ENCODE measurements at regions not wholly inside any gene's neighbourhood (a gene's known extent, or its start where the extent isn't known, plus 50 kb on each side); places are given as distances from the start of the nearest gene placed in this dataset.

GRCh38 chr12:105466231-105466900, 135.9 kb downstream of the C12orf75 start:
- no peak overlapping the region for H3K4me3 ChIP-seq (ENCODE audit: low read length)
- WGBS (ENCODE audit: insufficient coverage): 91% methylated on average over 5 of the region's 5 CpGs
- no peaks in the 10 kb centered on the region for H3K36me3 ChIP-seq (ENCODE audit: control insufficient read depth, insufficient read depth, low read length)
- TF ChIP-seq CTCF (IDR thresholded peaks at IDR 0.05): no peak
- Mint-ChIP-seq H3K36me3 (no peaks in the 10 kb centered on the region), H3K4me3 (no peak overlapping the region), H3K27me3 (ENCODE audit: low read depth in 2 of 2) (peaks cover 6 to 13% of the 10 kb centered on the region in 2 donors), H3K4me1 (no peaks in the 10 kb centered on the region), H3K27ac (no peak overlapping the region), H3K9me3 (no peaks in the 10 kb centered on the region)
- DNase-seq (no peak), ATAC-seq (no peak)
- no peaks in the 10 kb centered on the region for H3K9me3 ChIP-seq (ENCODE audit: control insufficient read depth, insufficient read depth, low read length)
- no peaks in the 10 kb centered on the region for H3K4me1 ChIP-seq (ENCODE audit: control insufficient read depth, insufficient read depth, low read length)
- no peak overlapping the region for H3K27ac ChIP-seq (ENCODE audit: low read length)
- peaks cover 4% of the 10 kb centered on the region for H3K27me3 ChIP-seq (ENCODE audit: control insufficient read depth, insufficient read depth, low read length)
- intact Hi-C loops (cut with micrococcal nuclease): no loop called here

- Histone ChIP-seq H3K27me3 (ENCODE audit: control insufficient read depth, insufficient read depth, low read length) (peaks cover 4% of the 10 kb centered on the region), H3K9me3 (ENCODE audit: control insufficient read depth, insufficient read depth, low read length) (no peaks in the 10 kb centered on the region), H3K4me1 (ENCODE audit: control insufficient read depth, insufficient read depth, low read length) (no peaks in the 10 kb centered on the region), H3K4me3 (ENCODE audit: low read length) (no peak overlapping the region), H3K27ac (ENCODE audit: low read length) (no peak overlapping the region), H3K36me3 (ENCODE audit: control insufficient read depth, insufficient read depth, low read length) (no peaks in the 10 kb centered on the region)
- H3K4me3 Mint-ChIP-seq: no peak overlapping the region
- DNase-seq (no peak), ATAC-seq (no peak)
- TF ChIP-seq CTCF (IDR thresholded peaks at IDR 0.05): no peak
- 82% methylated on average over 6 of the region's 7 CpGs for WGBS (ENCODE audit: insufficient coverage)
- intact Hi-C loops (cut with micrococcal nuclease): no loop called here
- no peaks in the 10 kb centered on the region for H3K4me1 Mint-ChIP-seq
- peaks cover 6 to 13% of the 10 kb centered on the region in 2 donors for H3K27me3 Mint-ChIP-seq (ENCODE audit: low read depth in 2 of 2)
- no peaks in the 10 kb centered on the region for H3K36me3 Mint-ChIP-seq
- H3K27ac Mint-ChIP-seq: no peak overlapping the region
- H3K9me3 Mint-ChIP-seq: no peaks in the 10 kb centered on the region
These were observed 136.6 kb downstream of the C12orf75 start for GRCh38 chr12:105466901-105467598.

GRCh38 chr12:105467710-105468366, 137.3 kb downstream of the C12orf75 start:
- 78% methylated on average over 3 of the region's 4 CpGs for WGBS (ENCODE audit: insufficient coverage)
- H3K9me3 ChIP-seq (ENCODE audit: control insufficient read depth, insufficient read depth, low read length): no peaks in the 10 kb centered on the region
- DNase-seq (no peak), ATAC-seq (no peak)
- Mint-ChIP-seq H3K36me3 (no peaks in the 10 kb centered on the region), H3K4me3 (no peak overlapping the region), H3K27ac (no peak overlapping the region), H3K27me3 (ENCODE audit: low read depth in 2 of 2) (peaks cover 6 to 13% of the 10 kb centered on the region in 2 donors), H3K9me3 (no peaks in the 10 kb centered on the region), H3K4me1 (no peaks in the 10 kb centered on the region)
- no peaks in the 10 kb centered on the region for H3K4me1 ChIP-seq (ENCODE audit: control insufficient read depth, insufficient read depth, low read length)
- no peaks in the 10 kb centered on the region for H3K36me3 ChIP-seq (ENCODE audit: control insufficient read depth, insufficient read depth, low read length)
- no peak for TF ChIP-seq CTCF (IDR thresholded peaks at IDR 0.05)
- intact Hi-C loops (cut with micrococcal nuclease): no loop called here
- H3K4me3 ChIP-seq (ENCODE audit: low read length): no peak overlapping the region
- H3K27ac ChIP-seq (ENCODE audit: low read length): no peak overlapping the region
- H3K27me3 ChIP-seq (ENCODE audit: control insufficient read depth, insufficient read depth, low read length): peaks cover 4% of the 10 kb centered on the region

Measured in natural killer cell (primary cell).